Stimulated activated CD8-positive, alpha-beta memory T cell treated with anti-CD3 and anti-CD28 coated beads, Interleukin-4, amount 100 ng/mL, for 48 hours (primary cell): ENCODE measurements at regions not wholly inside any gene's neighbourhood (a gene's known extent, or its start where the extent isn't known, plus 50 kb on each side); places are given as distances from the start of the nearest gene placed in this dataset.

Source experiments
- DNase-seq: peaks from one replicate; pipeline ENCODE4 v3.0.0-alpha.2; 2020

DNA sequence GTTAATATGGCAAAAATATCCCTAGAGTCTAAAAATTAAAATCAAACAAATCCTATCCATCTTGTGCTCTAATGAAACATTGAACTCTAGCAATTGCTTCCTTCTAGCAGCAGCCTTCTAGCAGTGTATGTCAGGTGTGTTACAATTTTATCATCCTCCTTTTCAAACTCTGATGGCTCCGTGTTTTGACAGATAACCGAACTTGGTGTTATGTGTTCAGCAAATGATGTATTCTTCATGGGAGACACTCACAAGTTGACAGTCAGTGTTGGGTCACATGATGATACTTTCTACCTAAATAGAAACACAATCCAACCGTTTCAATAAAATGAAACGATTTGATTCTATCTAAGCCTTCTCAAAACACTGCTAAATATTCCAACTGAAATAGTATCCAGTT is 525.3 kb upstream of the NOVA1 start:
- no peak for DNase-seq

DNA sequence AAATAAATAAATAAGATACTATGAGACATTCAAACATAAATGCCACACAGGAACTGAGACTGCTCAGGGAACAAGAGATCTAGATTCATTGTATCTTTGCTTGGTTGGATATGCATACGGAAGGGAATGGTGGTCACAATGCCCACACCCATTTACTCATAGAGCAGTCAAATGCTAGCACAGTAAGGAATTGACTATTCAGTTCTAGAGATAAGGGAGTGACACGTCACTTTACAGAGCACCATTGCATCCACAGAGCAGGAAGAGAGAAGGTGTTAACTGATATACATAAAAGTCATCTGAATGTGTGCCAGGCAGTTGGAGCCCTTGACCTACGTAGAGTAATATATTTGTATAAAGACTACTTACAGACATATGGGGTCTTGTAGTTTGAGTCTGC is 530.0 kb upstream of the NOVA1 start:
- DNase-seq: no peak

DNA sequence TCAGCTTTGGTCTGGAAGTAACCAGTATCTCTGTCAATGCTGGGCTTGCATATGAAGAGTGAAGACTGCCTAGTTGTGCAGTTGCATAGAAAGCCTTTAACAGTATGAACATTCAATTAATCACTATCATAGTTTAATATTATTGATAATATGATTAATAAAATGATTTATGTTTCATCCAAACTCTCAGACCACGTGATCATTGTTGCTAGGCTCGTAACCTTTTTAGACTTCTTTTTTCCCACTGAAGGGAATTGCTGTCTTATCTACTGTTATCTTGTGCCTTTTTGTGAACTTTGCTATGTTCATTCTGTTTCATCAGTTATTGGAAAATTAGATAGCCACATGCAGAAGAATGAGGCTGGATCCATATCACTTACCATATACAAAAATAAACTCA is 536.4 kb upstream of the NOVA1 start:
- no peak for DNase-seq

DNA sequence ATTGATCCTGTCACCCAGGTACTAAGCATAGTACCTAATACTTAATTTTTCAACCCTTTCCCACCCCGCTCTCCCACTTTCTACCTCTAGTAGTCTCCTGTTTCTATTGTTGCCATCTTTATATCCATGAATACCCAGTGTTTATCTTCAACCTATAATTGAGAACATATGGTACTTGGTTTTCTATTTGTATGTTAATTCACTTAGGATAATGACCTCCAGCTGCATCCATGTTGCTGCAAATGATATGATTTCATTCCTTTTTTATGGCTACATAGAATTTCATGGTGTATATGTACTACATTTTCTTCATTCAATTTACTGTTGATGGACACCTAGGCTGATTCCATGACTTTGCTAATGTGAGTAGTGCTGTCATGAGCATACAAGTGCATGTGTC is 547.3 kb upstream of the NOVA1 start:
- DNase-seq: no peak

DNA sequence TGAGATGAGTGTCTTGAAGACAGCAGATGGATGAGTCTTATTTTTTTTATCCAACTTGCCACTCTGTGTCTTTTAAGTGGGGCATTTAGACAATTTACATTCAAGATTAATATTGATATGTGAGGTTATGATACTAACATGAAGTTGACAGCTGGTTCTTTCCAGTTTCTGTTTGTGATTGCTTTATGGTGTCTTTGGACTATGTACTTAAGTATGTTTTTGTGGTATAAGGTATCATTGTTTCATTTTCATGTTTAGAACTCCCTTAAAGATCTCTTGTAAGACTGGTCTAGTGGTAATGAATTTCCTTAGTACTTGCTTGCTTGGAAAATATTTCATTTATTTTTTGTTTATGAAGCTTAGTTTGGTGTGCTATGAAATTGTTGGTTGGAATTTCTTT is 550.3 kb upstream of the NOVA1 start:
- DNase-seq: no peak

DNA sequence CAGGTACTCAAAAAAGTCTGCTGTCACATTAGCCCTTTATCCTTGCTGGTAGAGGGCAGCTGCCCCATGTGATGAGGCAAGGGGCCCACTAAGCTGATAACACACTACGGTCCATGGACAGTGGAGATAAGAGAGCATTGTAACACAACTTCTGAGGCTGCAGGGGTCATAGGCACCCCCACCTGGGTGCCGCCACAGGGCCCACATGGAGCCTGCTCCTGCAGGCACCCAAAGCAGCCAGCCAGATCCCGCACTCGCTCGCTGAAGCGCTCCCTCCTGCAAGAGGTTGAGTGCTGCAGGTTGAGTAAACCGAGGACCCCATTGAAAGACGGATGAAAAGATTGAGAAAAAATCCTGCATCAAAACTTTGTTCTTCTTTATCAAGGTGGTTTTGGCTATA is 566.3 kb upstream of the NOVA1 start:
- DNase-seq: no peak

DNA sequence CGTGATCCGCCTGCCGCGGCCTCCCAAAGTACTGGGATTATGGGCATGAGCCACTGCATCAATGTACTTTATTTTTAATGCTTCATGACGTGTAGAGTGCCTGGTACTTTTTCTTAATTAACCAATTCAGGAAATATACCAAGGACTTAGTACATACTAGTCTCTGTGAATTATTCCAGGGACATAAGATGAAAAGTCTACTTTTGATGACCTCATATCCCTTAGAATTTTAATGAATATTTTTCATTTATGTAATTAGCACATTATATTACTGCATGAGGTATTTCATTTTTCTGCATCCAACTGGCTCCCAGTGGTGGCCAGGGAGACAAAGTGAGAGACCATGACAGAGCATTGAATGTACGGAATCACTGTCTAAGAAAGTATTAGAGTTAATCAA is 577.7 kb upstream of the NOVA1 start:
- no peak for DNase-seq

DNA sequence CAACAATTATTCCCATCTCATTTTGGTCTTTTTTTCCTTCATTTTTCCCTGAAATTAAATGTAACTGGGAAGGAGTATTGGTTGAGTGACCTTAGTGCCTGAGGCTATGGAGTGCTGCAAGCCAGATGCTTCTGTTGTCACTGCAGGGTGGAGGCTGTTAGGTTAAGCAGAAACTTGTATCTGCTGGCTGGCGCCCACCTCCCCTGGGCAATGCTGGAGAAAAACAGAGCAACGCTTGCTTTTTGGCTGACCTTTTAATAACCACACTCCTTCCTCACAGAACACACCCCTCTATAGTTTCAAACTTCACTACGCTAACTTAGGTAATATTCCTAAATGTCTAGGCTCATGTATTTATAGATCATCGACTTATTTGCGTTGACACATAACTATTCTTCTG is 583.5 kb upstream of the NOVA1 start:
- no peak for DNase-seq

DNA sequence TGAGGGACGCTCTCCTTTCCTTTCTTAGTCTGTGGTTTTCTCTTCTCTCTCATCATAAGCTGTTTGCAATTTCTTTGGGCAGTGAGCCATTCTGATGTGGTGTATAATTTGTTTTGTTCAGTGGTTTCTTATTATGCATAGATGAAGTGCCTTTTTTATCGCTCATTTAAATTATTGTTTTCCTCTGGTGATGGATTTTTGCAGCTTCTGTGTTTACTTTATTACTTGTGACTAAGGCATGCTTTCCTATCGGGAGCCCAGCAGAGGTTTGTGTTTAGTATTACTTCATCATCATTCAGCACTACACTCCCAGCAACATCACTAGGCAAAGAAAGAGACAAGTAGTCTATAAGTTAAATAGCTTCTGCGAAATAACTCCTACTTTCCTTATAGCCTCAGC is 586.6 kb upstream of the NOVA1 start:
- no peak for DNase-seq

DNA sequence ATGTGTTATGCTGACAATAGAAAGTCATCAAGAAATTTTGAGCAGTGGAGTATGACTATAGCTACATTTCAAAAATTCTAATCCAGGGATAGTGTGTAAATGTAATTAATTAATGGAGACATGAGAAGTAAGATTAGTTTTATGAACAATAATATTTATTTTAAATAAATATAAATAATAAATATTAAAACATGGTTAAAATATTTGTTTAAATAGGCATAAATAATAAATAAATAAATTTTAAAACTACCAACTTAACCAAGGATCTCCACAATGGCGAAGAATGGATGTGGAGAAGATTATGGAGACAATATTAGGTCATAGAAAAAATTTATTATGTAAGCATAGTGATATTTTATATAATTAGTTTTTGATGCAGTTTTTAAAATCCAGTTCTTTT is 588.2 kb upstream of the NOVA1 start:
- DNase-seq: no peak

DNA sequence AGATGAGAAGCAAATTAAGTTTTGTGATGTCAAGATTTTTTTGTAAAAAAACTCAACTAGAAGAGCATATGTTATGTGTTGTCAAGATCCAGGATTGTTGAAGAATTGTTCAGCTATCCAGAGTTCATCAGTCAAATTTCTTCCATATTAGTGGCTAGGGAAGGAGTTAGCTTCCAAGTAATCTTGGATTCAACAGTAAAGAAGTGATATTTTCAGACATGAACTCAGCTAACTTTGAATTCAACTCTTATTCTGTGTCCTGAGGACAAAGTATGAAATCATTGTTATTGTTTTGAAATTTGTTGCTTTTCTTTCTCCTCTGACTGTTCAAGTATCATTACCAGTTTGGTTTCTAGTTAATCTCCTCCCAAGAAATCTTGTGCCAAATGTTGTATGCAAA is 589.3 kb upstream of the NOVA1 start:
- DNase-seq: no peak

DNA sequence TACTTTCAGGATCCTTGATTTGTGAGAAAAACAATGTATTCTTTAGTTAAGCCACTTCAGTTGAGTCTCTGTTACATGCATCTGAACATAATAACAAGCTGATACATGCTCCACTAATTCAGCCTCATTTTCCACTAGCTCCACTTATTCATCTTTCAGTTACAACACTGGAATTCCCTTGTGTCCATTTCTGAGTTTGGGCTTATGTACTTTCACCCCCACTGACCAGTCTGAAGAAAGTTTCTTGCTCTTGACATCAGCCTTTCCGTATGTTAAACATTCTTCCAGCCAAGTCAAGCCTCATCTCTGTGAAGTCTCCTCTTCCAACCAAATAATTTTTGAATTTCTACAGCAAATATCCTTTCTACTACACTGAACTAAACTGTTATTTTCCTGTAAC is 592.5 kb upstream of the NOVA1 start:
- DNase-seq: no peak

DNA sequence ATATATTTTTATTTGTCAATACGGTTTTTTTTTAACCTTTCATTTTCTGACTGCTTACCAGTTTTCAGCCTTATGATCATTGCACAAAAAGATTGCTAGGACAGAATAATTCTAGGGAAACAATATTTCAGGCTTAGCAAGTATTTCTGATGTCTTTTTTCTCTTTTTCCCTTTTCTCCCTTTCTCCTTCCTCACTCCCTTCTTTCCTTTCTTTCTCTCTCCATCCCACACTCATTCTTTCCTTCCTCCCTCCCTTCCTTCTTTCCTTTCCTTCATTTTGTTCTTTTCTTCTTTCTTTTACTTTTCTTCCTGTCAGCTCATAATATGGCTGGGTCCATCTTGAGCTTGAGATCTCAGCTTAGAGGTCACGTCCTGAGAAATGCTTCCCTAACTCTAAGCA is 601.4 kb upstream of the NOVA1 start:
- DNase-seq: no peak

DNA sequence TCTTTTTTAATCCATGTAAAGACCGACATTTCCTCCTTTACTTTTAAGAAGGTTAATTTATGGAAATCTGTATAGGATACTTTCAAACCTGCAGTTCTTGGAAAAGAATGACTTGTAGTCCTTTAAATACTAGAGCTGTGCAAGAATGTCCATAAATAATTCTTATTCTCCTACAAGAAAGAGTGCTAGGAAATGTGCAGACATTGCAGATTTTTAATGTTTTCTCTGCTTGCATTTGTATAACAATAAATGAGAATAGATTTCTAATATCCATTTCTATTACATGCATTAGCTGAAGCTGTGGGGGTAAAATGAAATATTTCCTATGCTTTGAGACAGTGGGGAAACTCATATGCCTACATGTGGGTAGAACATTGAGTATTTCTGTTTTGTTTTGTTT is 607.2 kb upstream of the NOVA1 start:
- no peak for DNase-seq

DNA sequence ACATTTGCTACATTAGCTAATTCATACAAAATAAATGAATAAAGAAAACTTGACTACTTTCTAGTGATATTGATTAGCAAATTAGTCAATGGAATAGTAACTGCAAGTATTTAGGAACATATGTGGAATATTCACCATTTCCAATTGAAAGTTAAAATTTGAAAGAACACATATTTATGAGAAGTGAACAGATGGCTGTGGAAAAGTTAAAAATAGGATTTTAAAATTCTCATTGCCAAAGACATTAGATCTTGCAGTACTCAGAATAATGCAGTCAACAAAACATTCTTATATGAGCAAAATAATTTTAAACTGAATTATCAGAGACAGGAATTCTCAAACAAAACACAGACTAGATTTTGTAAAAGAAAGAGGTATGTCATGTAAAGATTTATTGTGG is 613.9 kb upstream of the NOVA1 start:
- DNase-seq: no peak

DNA sequence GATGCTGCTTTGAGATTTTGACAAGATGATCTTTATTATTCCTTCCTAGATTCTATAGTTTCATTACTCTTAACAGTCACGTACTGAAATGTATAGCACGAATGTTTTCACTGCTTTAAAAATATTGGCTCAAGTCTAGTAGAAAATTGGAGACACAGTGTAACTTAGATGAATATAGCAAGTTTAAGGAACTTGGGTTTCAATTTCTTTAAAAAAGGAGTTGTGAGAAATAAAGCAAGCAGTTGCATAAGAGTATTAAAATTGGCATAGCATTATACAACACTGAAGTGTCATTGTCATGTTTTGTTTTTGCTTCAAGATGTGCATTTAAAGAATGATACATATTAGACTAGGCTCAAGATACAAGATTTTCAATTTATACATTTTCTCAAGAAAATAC is 624.8 kb upstream of the NOVA1 start:
- no peak for DNase-seq

DNA sequence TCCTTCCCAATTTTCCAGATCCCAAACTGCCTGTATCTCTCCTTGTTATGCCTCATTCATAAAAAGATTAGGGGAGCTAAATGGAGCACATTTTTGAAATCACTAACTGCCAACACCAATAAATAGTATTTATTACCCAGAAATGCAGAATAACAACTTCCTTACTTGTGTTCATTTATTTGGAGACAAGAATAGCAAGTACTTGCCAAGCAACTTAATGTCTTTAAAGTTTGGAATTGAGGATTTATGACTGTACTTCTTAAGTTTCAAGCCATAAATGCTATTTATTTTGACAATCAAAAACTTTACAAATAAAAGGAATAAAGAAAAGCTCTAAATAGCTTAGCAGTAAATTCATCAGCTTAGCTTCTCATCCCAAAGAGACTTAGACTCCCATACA is 626.1 kb upstream of the NOVA1 start:
- no peak for DNase-seq

DNA sequence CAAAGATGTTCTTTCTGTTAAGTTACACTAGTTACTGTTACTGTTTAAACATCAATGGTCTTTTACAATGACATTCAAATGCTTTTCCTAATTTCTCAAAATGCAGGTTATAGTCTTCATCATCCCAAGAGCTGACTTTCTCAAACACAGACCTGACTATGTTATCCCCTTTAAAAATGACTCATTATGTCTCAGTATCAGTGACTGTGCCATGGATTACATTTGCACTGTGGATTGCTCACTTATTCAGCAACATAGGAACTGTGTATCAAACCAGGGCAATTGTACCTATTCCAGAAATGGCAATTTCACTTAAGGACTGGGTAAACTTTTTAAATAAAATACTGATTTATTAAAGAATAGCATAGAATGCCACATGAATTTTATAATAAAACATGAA is 630.2 kb upstream of the NOVA1 start:
- DNase-seq: no peak

DNA sequence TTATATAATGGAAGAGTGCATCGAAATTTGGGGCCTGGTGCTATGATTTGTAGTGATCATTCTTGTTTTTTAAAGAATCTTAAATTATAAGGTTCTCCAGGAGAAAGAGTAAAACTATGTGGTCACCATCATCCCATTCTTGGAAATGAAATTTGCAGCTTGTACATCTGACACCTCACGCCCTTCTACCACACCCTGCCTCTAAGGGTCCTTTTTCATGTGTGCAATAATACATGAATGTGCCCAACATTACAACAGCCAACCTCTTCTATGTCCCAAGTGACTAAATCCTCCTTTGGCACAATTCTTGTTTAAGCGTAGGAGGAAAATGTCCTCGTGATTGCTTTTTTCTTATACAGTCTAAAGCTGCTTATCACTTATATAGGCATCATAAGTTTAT is 636.5 kb upstream of the NOVA1 start:
- no peak for DNase-seq

DNA sequence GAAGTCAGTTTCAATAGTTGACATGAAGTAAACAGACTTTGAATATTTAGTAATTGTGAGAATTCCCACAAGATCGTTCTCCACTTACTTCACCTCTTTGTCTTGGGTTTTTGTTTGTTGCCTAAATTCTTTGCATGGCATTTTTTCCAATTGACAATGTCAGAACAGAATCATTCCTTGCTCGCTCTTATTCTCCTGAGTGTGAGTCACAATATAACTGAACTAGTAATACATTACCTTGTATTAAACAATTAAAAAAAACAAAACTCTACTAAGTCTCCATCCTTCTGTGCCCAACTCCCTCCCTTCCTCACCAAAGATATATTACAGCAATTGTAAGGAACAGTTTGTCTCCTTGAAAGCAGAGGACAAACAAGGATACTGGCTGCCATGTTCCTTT is 638.8 kb upstream of the NOVA1 start:
- DNase-seq: no peak

DNA sequence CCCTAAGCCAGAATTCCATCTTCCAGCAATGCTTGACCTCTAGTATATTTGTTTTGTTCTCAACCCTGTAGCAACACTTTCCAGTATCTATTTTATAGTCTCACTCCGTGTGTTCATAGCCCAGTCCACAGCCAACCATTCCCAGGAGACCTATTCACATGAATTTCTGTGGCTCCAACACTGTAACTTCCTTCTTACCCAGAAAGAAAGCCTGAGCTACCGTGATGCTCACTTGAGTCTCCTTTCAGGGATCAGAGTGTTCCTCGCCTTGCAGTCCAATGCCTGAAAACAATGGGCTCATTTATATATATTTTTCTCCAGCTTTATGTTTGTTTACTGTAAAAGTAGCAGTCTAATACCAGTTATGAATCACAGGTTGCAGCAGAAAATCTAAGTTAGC is 645.0 kb upstream of the NOVA1 start:
- no peak for DNase-seq

DNA sequence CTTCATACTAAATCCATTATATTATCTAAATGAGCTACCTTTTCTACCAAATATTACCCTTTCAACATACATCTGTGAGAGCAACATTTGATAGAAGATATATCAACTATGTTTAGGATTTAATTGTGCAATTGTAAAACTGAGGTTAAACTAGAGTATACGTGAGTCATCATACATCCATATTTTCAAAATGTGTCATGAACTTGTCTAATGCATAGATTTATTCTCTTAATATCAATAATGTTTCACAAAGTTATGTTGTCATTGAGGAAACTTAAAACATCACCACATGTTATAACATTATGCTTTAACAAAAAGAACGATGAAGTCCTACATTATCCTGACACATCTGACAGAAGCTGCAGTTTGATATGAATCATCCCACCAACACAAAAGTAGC is 645.5 kb upstream of the NOVA1 start:
- DNase-seq: no peak

DNA sequence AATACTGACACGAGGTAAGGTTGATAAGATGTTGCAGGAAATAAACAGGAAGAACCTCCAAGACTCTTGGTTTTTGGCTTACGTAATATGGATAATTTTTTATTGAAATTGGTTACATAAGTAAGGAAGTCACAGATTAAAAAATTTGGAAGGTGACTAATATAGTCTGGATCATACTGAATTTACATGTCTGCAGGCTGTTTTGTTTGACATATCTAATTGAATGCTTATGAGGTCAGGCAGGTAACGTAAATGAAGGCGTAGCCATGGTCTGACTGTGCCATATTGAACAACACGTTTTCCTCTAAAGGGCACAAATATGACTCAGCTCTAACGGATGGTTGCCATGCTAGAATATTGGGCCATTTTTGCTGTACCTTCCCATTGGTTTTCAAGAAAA is 648.1 kb upstream of the NOVA1 start:
- DNase-seq: no peak

DNA sequence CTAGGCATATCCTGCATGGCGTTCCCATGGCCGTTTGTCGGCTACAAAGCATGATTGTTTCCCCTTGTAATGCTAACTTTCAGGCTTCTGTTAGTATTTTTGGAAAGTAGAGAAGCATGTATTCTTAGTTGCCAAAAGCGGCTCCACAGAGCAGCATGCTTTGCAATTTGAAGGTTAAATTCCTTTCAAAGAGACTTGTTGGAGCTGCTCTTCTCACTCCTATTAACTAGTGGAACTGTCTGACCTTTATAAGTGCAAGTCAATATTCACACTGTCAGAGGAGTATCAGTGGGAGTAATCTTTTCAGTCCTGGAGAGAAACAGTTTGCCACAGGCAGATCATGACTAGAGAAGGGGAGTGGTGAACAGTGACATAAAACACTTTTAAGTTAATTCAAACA is 656.1 kb upstream of the NOVA1 start:
- DNase-seq: no peak

DNA sequence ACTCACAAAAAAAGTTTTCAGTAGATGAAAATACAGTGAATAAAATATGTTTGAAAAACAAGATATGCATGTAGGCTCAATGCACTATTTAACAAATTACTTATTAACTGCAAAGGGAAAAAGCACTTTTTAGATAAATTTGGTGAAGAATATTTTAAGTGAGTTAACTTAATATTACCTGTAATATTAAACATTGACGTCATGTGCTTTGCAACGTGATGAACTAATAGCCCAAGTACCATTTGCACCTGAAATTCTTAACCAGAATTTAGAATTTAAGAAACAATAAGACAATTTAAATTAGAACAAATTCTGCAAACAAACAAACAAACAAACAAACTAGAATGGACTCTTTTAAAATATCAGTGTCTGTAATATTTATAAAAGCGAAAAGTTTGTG is 659.0 kb upstream of the NOVA1 start:
- DNase-seq: no peak

DNA sequence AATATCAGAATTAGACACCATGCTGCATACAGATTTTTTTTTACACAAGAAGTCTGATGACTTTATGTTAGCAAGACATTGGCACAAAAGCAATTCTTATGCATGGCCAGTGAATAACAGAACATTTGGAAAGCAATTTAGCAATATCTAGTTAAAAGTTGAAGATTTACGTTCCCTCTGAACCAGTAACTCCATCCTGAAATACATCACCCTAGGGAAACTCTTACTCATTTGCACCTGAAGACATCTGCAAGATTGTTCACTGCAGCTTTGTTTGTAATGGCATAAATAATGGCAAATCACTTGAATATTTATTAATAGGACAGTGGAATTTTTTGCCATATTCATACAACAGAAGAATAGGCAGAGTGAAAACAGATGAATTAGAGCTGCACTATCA is 670.0 kb upstream of the NOVA1 start:
- no peak for DNase-seq

DNA sequence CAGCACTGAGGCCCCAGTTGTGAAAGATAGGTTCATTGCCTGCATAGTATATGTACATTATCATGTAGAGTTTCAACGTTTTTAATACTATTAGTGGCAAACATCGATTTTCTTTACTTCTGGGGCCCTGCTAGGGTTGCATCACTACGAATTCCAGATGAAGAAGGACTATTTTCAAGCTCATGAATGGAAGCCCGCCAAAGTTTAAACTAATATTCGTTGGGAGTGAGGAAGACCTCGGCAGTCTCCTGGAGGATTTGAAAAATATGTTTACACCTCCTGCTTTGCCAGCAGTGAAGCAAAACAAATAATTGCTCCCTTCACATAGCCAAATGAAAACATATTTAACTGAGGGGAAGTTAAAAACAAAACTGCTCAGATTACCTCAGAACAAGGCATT is 672.9 kb upstream of the NOVA1 start:
- DNase-seq: no peak
